SK-N-SH treated with all-trans-retinoic acid at 6 μM for 48 hours (cell line): ENCODE measurements at regions not wholly inside any gene's neighbourhood (a gene's known extent, or its start where the extent isn't known, plus 50 kb on each side); places are given as distances from the start of the nearest gene placed in this dataset.
A peak's percentile ranks its signal among the peaks of the same experiment; 100 is the strongest.

ENCODE experiments used
- ATAC-seq: fragments of 200-7000 bp; cut with Tn5 transposase; 3 replicates; pipeline ENCODE4 v1.9.1; 2020; ENCODE audit warnings: mild to moderate bottlenecking, moderate library complexity
- ARNTL ChIP-seq: fragments of 450-650 bp; formaldehyde crosslinking; IDR thresholded peaks from 2 replicates; pipeline ENCODE4 v1.5.0; 2020; ENCODE audit warnings: low read depth, mild to moderate bottlenecking, moderate library complexity, borderline replicate concordance
- BACH2 ChIP-seq: fragments of 250-450 bp; sonication (Bioruptor Pico); IDR thresholded peaks from 2 replicates; pipeline ENCODE4 v1.9.0; 2021; ENCODE audit warnings: mild to moderate bottlenecking, borderline replicate concordance
- CSDC2 ChIP-seq: fragments of 250-450 bp; sonication (Bioruptor Pico); IDR thresholded peaks from 2 replicates; pipeline ENCODE4 v1.5.0; 2020; ENCODE audit warnings: mild to moderate bottlenecking, moderate library complexity
- ESRRG ChIP-seq: fragments of 250-450 bp; sonication (Bioruptor Pico); IDR thresholded peaks from 2 replicates; pipeline ENCODE4 v1.6.1; 2021; ENCODE audit warnings: mild to moderate bottlenecking
- GLIS3 ChIP-seq: fragments of 250-450 bp; sonication (Bioruptor Pico); IDR thresholded peaks from 2 replicates; pipeline ENCODE4 v1.5.0; 2020; ENCODE audit warnings: mild to moderate bottlenecking, moderate library complexity
- ISL1 ChIP-seq: fragments of 250-450 bp; sonication (Bioruptor Pico); IDR thresholded peaks from 2 replicates; pipeline ENCODE4 v2.1.2; 2022; ENCODE audit warnings: mild to moderate bottlenecking, moderate library complexity
- OSR1 ChIP-seq: fragments of 250-450 bp; sonication (Bioruptor Pico); IDR thresholded peaks from 2 replicates; pipeline ENCODE4 v1.8.0; 2022; ENCODE audit warnings: moderate library complexity, mild to moderate bottlenecking, inconsistent platforms
- PPARA ChIP-seq: fragments of 250-450 bp; sonication (Bioruptor Pico); IDR thresholded peaks from 2 replicates; pipeline ENCODE4 v1.5.0; 2020; ENCODE audit warnings: mild to moderate bottlenecking, borderline replicate concordance
- RARB ChIP-seq: fragments of 250-450 bp; sonication (Bioruptor Pico); IDR thresholded peaks from 2 replicates; pipeline ENCODE4 v1.8.0; 2021; ENCODE audit warnings: mild to moderate bottlenecking, moderate library complexity
- SNAI2 ChIP-seq: fragments of 250-450 bp; sonication (Bioruptor Pico); IDR thresholded peaks from 2 replicates; pipeline ENCODE4 v1.5.0; 2020; ENCODE audit warnings: mild to moderate bottlenecking, moderate library complexity
- TCF4 ChIP-seq: fragments of 250-450 bp; sonication (Bioruptor Pico); IDR thresholded peaks from 2 replicates; pipeline ENCODE4 v1.8.0; 2021; ENCODE audit warnings: mild to moderate bottlenecking, moderate library complexity, borderline replicate concordance
- TOX ChIP-seq: fragments of 250-450 bp; sonication (Bioruptor Pico); IDR thresholded peaks from 2 replicates; pipeline ENCODE4 v1.8.0; 2021; ENCODE audit warnings: mild to moderate bottlenecking, moderate library complexity, borderline replicate concordance
- ZC3H10 ChIP-seq: fragments of 250-450 bp; sonication (Bioruptor Pico); IDR thresholded peaks from 2 replicates; pipeline ENCODE4 v1.5.1; 2021; ENCODE audit warnings: mild to moderate bottlenecking, moderate library complexity
- ZFP3 ChIP-seq: fragments of 250-450 bp; sonication (Bioruptor Pico); IDR thresholded peaks from 2 replicates; pipeline ENCODE4 v1.5.0; 2020; ENCODE audit warnings: mild to moderate bottlenecking, moderate library complexity
- ZFP30 ChIP-seq: fragments of 450-650 bp; formaldehyde crosslinking; IDR thresholded peaks from 2 replicates; pipeline ENCODE4 v1.5.0; 2022; ENCODE audit warnings: mild to moderate bottlenecking, moderate library complexity
- ZNF565 ChIP-seq: fragments of 450-650 bp; formaldehyde crosslinking; conservative IDR thresholded peaks from 2 replicates; pipeline ENCODE4 v1.5.0; 2020; ENCODE audit warnings: low read depth, mild to moderate bottlenecking, moderate library complexity
- ZNF70 ChIP-seq: fragments of 450-650 bp; formaldehyde crosslinking; IDR thresholded peaks from 2 replicates; pipeline ENCODE4 v1.5.0; 2020; ENCODE audit warnings: mild to moderate bottlenecking, moderate library complexity
- ZNF8 ChIP-seq: fragments of 450-650 bp; formaldehyde crosslinking; IDR thresholded peaks from 2 replicates; pipeline ENCODE4 v1.5.0; 2020; ENCODE audit warnings: mild to moderate bottlenecking, moderate library complexity
- TF ChIP-seq, protein P1 (sequence below): fragments of 250-450 bp; sonication (Bioruptor Pico); IDR thresholded peaks from 2 replicates; pipeline ENCODE4 v1.5.1; 2021; ENCODE audit warnings: mild to moderate bottlenecking, moderate library complexity
- TF ChIP-seq, protein P2 (sequence below): fragments of 250-450 bp; sonication (Bioruptor Pico); IDR thresholded peaks from 2 replicates; pipeline ENCODE4 v1.8.0; 2020; ENCODE audit warnings: mild to moderate bottlenecking, moderate library complexity, borderline replicate concordance
- TF ChIP-seq, protein P3 (sequence below): fragments of 250-450 bp; sonication (Bioruptor Pico); IDR thresholded peaks from 2 replicates; pipeline ENCODE4 v1.5.1; 2020; ENCODE audit warnings: low read depth, mild to moderate bottlenecking, moderate library complexity
- TF ChIP-seq, protein P4 (sequence below): fragments of 250-450 bp; sonication (Bioruptor Pico); IDR thresholded peaks from 2 replicates; pipeline ENCODE4 v1.5.0; 2020; ENCODE audit warnings: mild to moderate bottlenecking, moderate library complexity
- TF ChIP-seq, protein P5 (sequence below): fragments of 250-450 bp; sonication (Bioruptor Pico); IDR thresholded peaks from 2 replicates; pipeline ENCODE4 v1.8.0; 2021; ENCODE audit warnings: low read depth, mild to moderate bottlenecking, moderate library complexity, borderline replicate concordance

DNA sequence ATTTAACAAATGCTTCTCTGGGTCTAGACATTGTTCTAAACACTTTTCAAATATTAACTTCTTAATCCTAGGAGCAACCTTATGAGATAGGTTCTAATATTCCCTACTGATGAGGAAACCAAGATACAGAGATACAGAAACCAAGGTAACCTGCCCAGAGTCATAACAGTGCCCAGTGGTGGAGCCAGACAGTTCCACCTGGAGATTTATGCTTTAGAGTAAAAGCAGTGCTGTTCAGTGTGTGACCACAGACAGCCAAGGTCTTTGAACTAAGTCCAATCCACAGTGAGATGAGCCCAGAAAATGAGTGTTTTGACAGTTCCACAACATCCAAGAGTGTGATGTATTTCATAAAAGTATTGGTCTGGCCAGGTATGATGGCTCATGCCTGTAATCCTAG is 105.2 kb upstream of the UMPS start:
- no peak for ATAC-seq
- TF ChIP-seq ARNTL (CRISPR knock-in tag), result no peak
- TF ChIP-seq PPARA (CRISPR knock-in tag), result no peak
- TF ChIP-seq, protein P1, sequence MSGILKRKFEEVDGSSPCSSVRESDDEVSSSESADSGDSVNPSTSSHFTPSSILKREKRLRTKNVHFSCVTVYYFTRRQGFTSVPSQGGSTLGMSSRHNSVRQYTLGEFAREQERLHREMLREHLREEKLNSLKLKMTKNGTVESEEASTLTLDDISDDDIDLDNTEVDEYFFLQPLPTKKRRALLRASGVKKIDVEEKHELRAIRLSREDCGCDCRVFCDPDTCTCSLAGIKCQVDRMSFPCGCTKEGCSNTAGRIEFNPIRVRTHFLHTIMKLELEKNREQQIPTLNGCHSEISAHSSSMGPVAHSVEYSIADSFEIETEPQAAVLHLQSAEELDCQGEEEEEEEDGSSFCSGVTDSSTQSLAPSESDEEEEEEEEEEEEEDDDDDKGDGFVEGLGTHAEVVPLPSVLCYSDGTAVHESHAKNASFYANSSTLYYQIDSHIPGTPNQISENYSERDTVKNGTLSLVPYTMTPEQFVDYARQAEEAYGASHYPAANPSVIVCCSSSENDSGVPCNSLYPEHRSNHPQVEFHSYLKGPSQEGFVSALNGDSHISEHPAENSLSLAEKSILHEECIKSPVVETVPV (CRISPR knock-in tag), result no peak
- TF ChIP-seq CSDC2 (CRISPR knock-in tag), result no peak
- no peak for TF ChIP-seq SNAI2 (CRISPR knock-in tag)
- TF ChIP-seq, protein P2, sequence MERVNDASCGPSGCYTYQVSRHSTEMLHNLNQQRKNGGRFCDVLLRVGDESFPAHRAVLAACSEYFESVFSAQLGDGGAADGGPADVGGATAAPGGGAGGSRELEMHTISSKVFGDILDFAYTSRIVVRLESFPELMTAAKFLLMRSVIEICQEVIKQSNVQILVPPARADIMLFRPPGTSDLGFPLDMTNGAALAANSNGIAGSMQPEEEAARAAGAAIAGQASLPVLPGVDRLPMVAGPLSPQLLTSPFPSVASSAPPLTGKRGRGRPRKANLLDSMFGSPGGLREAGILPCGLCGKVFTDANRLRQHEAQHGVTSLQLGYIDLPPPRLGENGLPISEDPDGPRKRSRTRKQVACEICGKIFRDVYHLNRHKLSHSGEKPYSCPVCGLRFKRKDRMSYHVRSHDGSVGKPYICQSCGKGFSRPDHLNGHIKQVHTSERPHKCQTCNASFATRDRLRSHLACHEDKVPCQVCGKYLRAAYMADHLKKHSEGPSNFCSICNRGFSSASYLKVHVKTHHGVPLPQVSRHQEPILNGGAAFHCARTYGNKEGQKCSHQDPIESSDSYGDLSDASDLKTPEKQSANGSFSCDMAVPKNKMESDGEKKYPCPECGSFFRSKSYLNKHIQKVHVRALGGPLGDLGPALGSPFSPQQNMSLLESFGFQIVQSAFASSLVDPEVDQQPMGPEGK (CRISPR knock-in tag), result no peak
- no peak for TF ChIP-seq TCF4 (CRISPR knock-in tag)
- TF ChIP-seq ESRRG (CRISPR knock-in tag), result no peak
- no peak for TF ChIP-seq ZFP30 (CRISPR knock-in tag)
- no peak for TF ChIP-seq ZNF565 (CRISPR knock-in tag)
- TF ChIP-seq, protein P3, sequence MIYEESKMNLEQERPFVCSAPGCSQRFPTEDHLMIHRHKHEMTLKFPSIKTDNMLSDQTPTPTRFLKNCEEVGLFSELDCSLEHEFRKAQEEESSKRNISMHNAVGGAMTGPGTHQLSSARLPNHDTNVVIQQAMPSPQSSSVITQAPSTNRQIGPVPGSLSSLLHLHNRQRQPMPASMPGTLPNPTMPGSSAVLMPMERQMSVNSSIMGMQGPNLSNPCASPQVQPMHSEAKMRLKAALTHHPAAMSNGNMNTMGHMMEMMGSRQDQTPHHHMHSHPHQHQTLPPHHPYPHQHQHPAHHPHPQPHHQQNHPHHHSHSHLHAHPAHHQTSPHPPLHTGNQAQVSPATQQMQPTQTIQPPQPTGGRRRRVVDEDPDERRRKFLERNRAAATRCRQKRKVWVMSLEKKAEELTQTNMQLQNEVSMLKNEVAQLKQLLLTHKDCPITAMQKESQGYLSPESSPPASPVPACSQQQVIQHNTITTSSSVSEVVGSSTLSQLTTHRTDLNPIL (CRISPR knock-in tag), result no peak
- no peak for TF ChIP-seq ZNF8 (CRISPR knock-in tag)
- TF ChIP-seq TOX (CRISPR knock-in tag), result no peak
- TF ChIP-seq ZFP3 (CRISPR knock-in tag), result no peak
- no peak for TF ChIP-seq RARB (CRISPR knock-in tag)
- TF ChIP-seq, protein P4, sequence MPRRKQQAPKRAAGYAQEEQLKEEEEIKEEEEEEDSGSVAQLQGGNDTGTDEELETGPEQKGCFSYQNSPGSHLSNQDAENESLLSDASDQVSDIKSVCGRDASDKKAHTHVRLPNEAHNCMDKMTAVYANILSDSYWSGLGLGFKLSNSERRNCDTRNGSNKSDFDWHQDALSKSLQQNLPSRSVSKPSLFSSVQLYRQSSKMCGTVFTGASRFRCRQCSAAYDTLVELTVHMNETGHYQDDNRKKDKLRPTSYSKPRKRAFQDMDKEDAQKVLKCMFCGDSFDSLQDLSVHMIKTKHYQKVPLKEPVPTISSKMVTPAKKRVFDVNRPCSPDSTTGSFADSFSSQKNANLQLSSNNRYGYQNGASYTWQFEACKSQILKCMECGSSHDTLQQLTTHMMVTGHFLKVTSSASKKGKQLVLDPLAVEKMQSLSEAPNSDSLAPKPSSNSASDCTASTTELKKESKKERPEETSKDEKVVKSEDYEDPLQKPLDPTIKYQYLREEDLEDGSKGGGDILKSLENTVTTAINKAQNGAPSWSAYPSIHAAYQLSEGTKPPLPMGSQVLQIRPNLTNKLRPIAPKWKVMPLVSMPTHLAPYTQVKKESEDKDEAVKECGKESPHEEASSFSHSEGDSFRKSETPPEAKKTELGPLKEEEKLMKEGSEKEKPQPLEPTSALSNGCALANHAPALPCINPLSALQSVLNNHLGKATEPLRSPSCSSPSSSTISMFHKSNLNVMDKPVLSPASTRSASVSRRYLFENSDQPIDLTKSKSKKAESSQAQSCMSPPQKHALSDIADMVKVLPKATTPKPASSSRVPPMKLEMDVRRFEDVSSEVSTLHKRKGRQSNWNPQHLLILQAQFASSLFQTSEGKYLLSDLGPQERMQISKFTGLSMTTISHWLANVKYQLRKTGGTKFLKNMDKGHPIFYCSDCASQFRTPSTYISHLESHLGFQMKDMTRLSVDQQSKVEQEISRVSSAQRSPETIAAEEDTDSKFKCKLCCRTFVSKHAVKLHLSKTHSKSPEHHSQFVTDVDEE (CRISPR knock-in tag), result no peak
- no peak for TF ChIP-seq BACH2 (CRISPR knock-in tag)

DNA sequence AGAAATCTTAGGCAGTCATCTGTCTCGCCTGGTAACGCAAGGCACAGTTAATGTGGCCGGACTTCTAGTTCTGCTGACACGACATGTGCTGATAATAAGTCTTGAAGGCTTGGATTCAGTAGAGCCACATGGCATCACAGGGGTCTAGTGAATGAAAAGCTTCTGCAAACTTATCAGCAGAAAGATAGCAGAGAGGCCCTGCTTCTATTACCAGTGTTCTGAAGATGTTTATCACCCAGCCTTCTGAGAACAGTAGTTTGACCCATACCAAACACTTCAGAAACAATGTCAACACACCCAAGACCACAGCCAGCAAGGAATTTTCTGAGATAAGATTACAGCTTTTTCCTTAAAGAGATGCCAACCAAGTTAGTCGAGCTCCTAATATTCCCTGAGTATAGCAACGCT is 102.7 kb upstream of the UMPS start:
- no peak for TF ChIP-seq RARB (CRISPR knock-in tag)
- TF ChIP-seq BACH2 (CRISPR knock-in tag), result no peak
- TF ChIP-seq ZFP30 (CRISPR knock-in tag), result no peak
- TF ChIP-seq SNAI2 (CRISPR knock-in tag), result no peak
- TF ChIP-seq ESRRG (CRISPR knock-in tag), result no peak
- no peak for TF ChIP-seq ISL1
- TF ChIP-seq GLIS3, result no peak
- no peak for TF ChIP-seq OSR1 (CRISPR knock-in tag)
- TF ChIP-seq, protein P4 (CRISPR knock-in tag), result no peak
- TF ChIP-seq ZC3H10 (CRISPR knock-in tag), result no peak
- no peak for TF ChIP-seq ZNF8 (CRISPR knock-in tag)
- TF ChIP-seq TCF4 (CRISPR knock-in tag), result no peak
- no peak for TF ChIP-seq ZNF70 (CRISPR knock-in tag)
- TF ChIP-seq, protein P5, sequence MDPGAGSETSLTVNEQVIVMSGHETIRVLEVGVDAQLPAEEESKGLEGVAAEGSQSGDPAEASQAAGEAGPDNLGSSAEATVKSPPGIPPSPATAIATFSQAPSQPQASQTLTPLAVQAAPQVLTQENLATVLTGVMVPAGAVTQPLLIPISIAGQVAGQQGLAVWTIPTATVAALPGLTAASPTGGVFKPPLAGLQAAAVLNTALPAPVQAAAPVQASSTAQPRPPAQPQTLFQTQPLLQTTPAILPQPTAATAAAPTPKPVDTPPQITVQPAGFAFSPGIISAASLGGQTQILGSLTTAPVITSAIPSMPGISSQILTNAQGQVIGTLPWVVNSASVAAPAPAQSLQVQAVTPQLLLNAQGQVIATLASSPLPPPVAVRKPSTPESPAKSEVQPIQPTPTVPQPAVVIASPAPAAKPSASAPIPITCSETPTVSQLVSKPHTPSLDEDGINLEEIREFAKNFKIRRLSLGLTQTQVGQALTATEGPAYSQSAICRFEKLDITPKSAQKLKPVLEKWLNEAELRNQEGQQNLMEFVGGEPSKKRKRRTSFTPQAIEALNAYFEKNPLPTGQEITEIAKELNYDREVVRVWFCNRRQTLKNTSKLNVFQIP, result no peak
- ATAC-seq, result peak; percentile 79
